CD14-positive monocyte (primary cell): ENCODE measurements at regions not wholly inside any gene's neighbourhood (a gene's known extent, or its start where the extent isn't known, plus 50 kb on each side); places are given as distances from the start of the nearest gene placed in this dataset.

Source experiments
- DNase-seq, 3 donors: peaks; one replicate each; pipeline ENCODE4 v3.0.0-alpha.2; 2011 to 2022
- H2AFZ ChIP-seq: 2 replicates; pipeline ENCODE4 v1.6.0; 2012; ENCODE audit warnings: mild to moderate bottlenecking, low read depth, low read length, inconsistent platforms; ENCODE audit not compliant: insufficient read depth, poor library complexity, severe bottlenecking
- H3K27ac ChIP-seq, 2 donors: 1 replicate in 1 of 2; 2 replicates in 1 of 2; pipeline ENCODE4 v1.5.1; 2012 to 2013; ENCODE audit warnings: low read length in 2 of 2, control low read depth in 1 of 2, inconsistent platforms in 1 of 2, low read depth in 1 of 2, mild to moderate bottlenecking in 1 of 2
- H3K27me3 ChIP-seq, 2 donors: one replicate each; pipeline versions ENCODE4 v1.6.0 to v1.6.1; 2011 to 2013; ENCODE audit warnings: low read length in 2 of 2; ENCODE audit not compliant: control insufficient read depth in 2 of 2, insufficient read depth in 2 of 2
- H3K36me3 ChIP-seq, 2 donors: replicated peaks in 1 of 2; 1 replicate in 1 of 2; 2 replicates in 1 of 2; pipeline versions ENCODE4 v1.5.1 to v1.6.1; 2012 to 2013; ENCODE audit warnings: low read length in 2 of 2, control low read depth in 1 of 2, inconsistent platforms in 1 of 2, mild to moderate bottlenecking in 1 of 2; ENCODE audit not compliant: insufficient read depth in 2 of 2, control insufficient read depth in 1 of 2
- H3K4me1 ChIP-seq, 2 donors: 1 replicate in 1 of 2; 2 replicates in 1 of 2; pipeline versions ENCODE4 v1.5.1 to v1.6.1; 2012 to 2013; ENCODE audit warnings: low read length in 2 of 2, control low read depth in 1 of 2, inconsistent platforms in 1 of 2, mild to moderate bottlenecking in 1 of 2, moderate library complexity in 1 of 2; ENCODE audit not compliant: insufficient read depth in 2 of 2, control insufficient read depth in 1 of 2
- H3K4me2 ChIP-seq: replicated peaks from 2 replicates; pipeline ENCODE3; 2012; ENCODE audit warnings: low read length, moderate library complexity, mild to moderate bottlenecking; ENCODE audit not compliant: poor library complexity, severe bottlenecking; ENCODE audit errors: extremely low read depth
- H3K4me3 ChIP-seq, 3 experiments: fragments of 200-600 bp in 1 of 3; sonication (generic) in 1 of 3; replicated peaks in 1 of 3; 1 replicate in 2 of 3; 2 replicates in 1 of 3; pipeline ENCODE4 v1.5.1; 2011 to 2013; ENCODE audit warnings: low read length in 3 of 3, mild to moderate bottlenecking in 3 of 3, control low read depth in 2 of 3, low read depth in 2 of 3, inconsistent platforms in 1 of 3, moderate library complexity in 1 of 3
- H3K79me2 ChIP-seq: 2 replicates; pipeline ENCODE4 v1.6.0; 2012; ENCODE audit warnings: mild to moderate bottlenecking, control low read depth, inconsistent platforms, low read length, moderate library complexity; ENCODE audit not compliant: insufficient read depth
- H3K9ac ChIP-seq: 2 replicates; pipeline ENCODE4 v1.6.0; 2017; ENCODE audit warnings: low read length, mild to moderate bottlenecking; ENCODE audit not compliant: insufficient read depth, poor library complexity, severe bottlenecking
- H3K9me3 ChIP-seq, 2 donors: replicated peaks in 1 of 2; 1 replicate in 1 of 2; 2 replicates in 1 of 2; pipeline versions ENCODE4 v1.5.1 to v1.6.1; 2012 to 2013; ENCODE audit warnings: low read length in 2 of 2, control low read depth in 1 of 2; ENCODE audit not compliant: control insufficient read depth in 1 of 2, insufficient read depth in 1 of 2
- H4K20me1 ChIP-seq: 2 replicates; pipeline ENCODE4 v1.6.0; 2012; ENCODE audit warnings: mild to moderate bottlenecking, low read length, control low read depth, moderate library complexity; ENCODE audit not compliant: insufficient read depth
- H3K27ac Mint-ChIP-seq, 7 donors: one replicate each; pipeline ENCODE4 v1.8.0; 2020; ENCODE audit warnings: mild to moderate bottlenecking in 7 of 7, mixed read lengths in 7 of 7, moderate library complexity in 6 of 7, inconsistent platforms in 2 of 7
- H3K27me3 Mint-ChIP-seq, 3 donors: one replicate each; pipeline ENCODE4 v1.8.0; 2021 to 2022; ENCODE audit warnings: low read depth in 3 of 3, mild to moderate bottlenecking in 3 of 3, mixed read lengths in 3 of 3, moderate library complexity in 3 of 3, inconsistent platforms in 1 of 3
- H3K36me3 Mint-ChIP-seq, 2 donors: one replicate each; pipeline ENCODE4 v1.8.0; 2020; ENCODE audit warnings: mixed read lengths in 2 of 2, inconsistent platforms in 1 of 2, mild to moderate bottlenecking in 1 of 2
- H3K4me1 Mint-ChIP-seq: one replicate; pipeline ENCODE4 v1.8.0; 2020; ENCODE audit warnings: mild to moderate bottlenecking, mixed read lengths
- H3K4me3 Mint-ChIP-seq, 2 donors: one replicate each; pipeline ENCODE4 v1.8.0; 2020; ENCODE audit warnings: mild to moderate bottlenecking in 2 of 2, mixed read lengths in 2 of 2, moderate library complexity in 1 of 2
- H3K9me3 Mint-ChIP-seq, 7 donors: one replicate each; pipeline ENCODE4 v1.8.0; 2020 to 2022; ENCODE audit warnings: mixed read lengths in 7 of 7, mild to moderate bottlenecking in 6 of 7, moderate library complexity in 6 of 7, inconsistent platforms in 2 of 7
- CTCF ChIP-seq: fragments of 200-600 bp; IDR thresholded peaks from one replicate; pipeline ENCODE4 v1.8.0; 2022; ENCODE audit warnings: antibody characterized with exemption, mild to moderate bottlenecking
- WGBS: methylation state at CpG from one replicate; pipeline ENCODE4 v1.1.5; 2013; ENCODE audit warnings: missing lambda C conversion rate; ENCODE audit not compliant: insufficient coverage; 5-methylcytosine and 5-hydroxymethylcytosine counted together
- intact Hi-C, 2 donors: fragments of 100-400 bp; cut with micrococcal nuclease; formaldehyde crosslinking; loops; one replicate each; pipeline versions ENCODE4 v1.15.0 to v1.15.1; 2023

- intact Hi-C loops, result no loop called here
- H3K4me1 Mint-ChIP-seq, result peaks cover 72% of the 10 kb centered on the region
- peak overlapping the region; percentile 64 for H3K9ac ChIP-seq
- peak overlapping the region; percentile 62 for H2AFZ ChIP-seq
- TF ChIP-seq CTCF, result no peak
- H3K27me3 ChIP-seq, result no peaks in the 10 kb centered on the region
- peaks cover 0 to 4% (median 0%) of the 10 kb centered on the region in 7 donors for H3K9me3 Mint-ChIP-seq
- peaks cover 54 to 71% of the 10 kb centered on the region in 2 donors for H3K4me1 ChIP-seq
- H3K4me2 ChIP-seq, result peak overlapping the region; percentile 74
- peak overlapping the region; percentile 88 to 97 (median 94) for H3K27ac Mint-ChIP-seq
- peaks cover 24% of the 10 kb centered on the region for H4K20me1 ChIP-seq
- no peaks in the 10 kb centered on the region for H3K27me3 Mint-ChIP-seq
- no peaks in the 10 kb centered on the region for H3K9me3 ChIP-seq
- peak overlapping the region; percentile 65 to 93 (median 77) for H3K4me3 ChIP-seq
- H3K36me3 ChIP-seq, result no peaks in the 10 kb centered on the region
- peak overlapping the region; percentile 87 to 96 for H3K4me3 Mint-ChIP-seq
- 59% methylated on average over 11 of the region's 14 CpGs for WGBS
- peak overlapping the region; percentile 88 to 93 for H3K27ac ChIP-seq
- peaks cover 91% of the 10 kb centered on the region for H3K79me2 ChIP-seq
- DNase-seq, result peak; percentile 50 to 65 (median 56)
- peaks cover 15 to 22% of the 10 kb centered on the region in 2 donors for H3K36me3 Mint-ChIP-seq
Observed at GRCh38 chr6:144659202-144660182, 374.4 kb downstream of the UTRN start.

- Histone ChIP-seq H3K9me3 (no peaks in the 10 kb centered on the region), H3K27ac (peak overlapping the region; percentile 48 to 93), H2AFZ (no peak overlapping the region), H3K27me3 (no peaks in the 10 kb centered on the region), H3K4me3 (peak overlapping the region; percentile 65 to 93 (median 77)), H3K36me3 (no peaks in the 10 kb centered on the region), H3K79me2 (peaks cover 92% of the 10 kb centered on the region), H3K4me2 (peak overlapping the region; percentile 74), H4K20me1 (peaks cover 24% of the 10 kb centered on the region), H3K4me1 (peaks cover 55 to 71% of the 10 kb centered on the region in 2 donors), H3K9ac (peak overlapping the region; percentile 64)
- no peaks in the 10 kb centered on the region for H3K27me3 Mint-ChIP-seq
- peaks cover 15 to 22% of the 10 kb centered on the region in 2 donors for H3K36me3 Mint-ChIP-seq
- intact Hi-C loops, result no loop called here
- H3K27ac Mint-ChIP-seq, result peak overlapping the region in 6 of 7 donors; percentile 19 to 94 (median 45)
- no peak for DNase-seq
- H3K9me3 Mint-ChIP-seq, result peaks cover 0 to 4% (median 0%) of the 10 kb centered on the region in 7 donors
- peaks cover 71% of the 10 kb centered on the region for H3K4me1 Mint-ChIP-seq
- no peak for TF ChIP-seq CTCF
- peak overlapping the region; percentile 87 to 96 for H3K4me3 Mint-ChIP-seq
- WGBS, result 78% methylated on average over 4 of the region's 7 CpGs
Observed at GRCh38 chr6:144660561-144661115, 375.5 kb downstream of the UTRN start.
